OCI-LY7 (cell line): ENCODE measurements at regions not wholly inside any gene's neighbourhood (a gene's known extent, or its start where the extent isn't known, plus 50 kb on each side); places are given as distances from the start of the nearest gene placed in this dataset.

Experiments
- CTCF ChIP-seq: fragments of 200-600 bp; sonication (generic); conservative IDR thresholded peaks from 2 replicates; pipeline ENCODE4 v1.5.1; 2014; ENCODE audit warnings: mild to moderate bottlenecking, antibody characterized with exemption, low read length, moderate library complexity, mixed read lengths
- EZH2phosphoT487 ChIP-seq: fragments of 200-600 bp; sonication (generic); IDR thresholded peaks from 2 replicates; pipeline ENCODE4 v1.6.1; 2018; ENCODE audit warnings: low read depth, borderline replicate concordance, mild to moderate bottlenecking, mixed run types, antibody characterized with exemption, low read length, moderate library complexity, mixed read lengths

- no peak for TF ChIP-seq CTCF
- no peak for TF ChIP-seq EZH2phosphoT487
These were observed 696.9 kb upstream of the EYS start for GRCh38 chr6:66403966-66404365.
